Keratinocyte (primary cell): ENCODE measurements at regions not wholly inside any gene's neighbourhood (a gene's known extent, or its start where the extent isn't known, plus 50 kb on each side); places are given as distances from the start of the nearest gene placed in this dataset.

Experiments
- DNase-seq: peaks from one replicate; pipeline ENCODE4 v3.0.0-alpha.2; 2011; ENCODE audit warnings: low read depth, missing footprints, low spot score
- FAIRE-seq: peaks from 2 replicates; lab custom pipeline; 2011; peaks lifted over from hg19 to GRCh38; lab: Jason Lieb, UNC
- H2AFZ ChIP-seq: 2 replicates; pipeline ENCODE4 v1.6.0; 2012; ENCODE audit warnings: low read length, control low read depth, inconsistent platforms; ENCODE audit not compliant: control insufficient read depth
- H3K27ac ChIP-seq: 2 replicates; pipeline ENCODE4 v1.5.1; 2011; ENCODE audit warnings: low read length; ENCODE audit not compliant: control insufficient read depth, insufficient read depth
- H3K27me3 ChIP-seq: 3 replicates; pipeline ENCODE4 v1.6.0; 2011; ENCODE audit warnings: low read length; ENCODE audit not compliant: control insufficient read depth, insufficient read depth; ENCODE audit errors: extremely low read depth
- H3K36me3 ChIP-seq, 2 experiments: 2 replicates in 1 of 2; 3 replicates in 1 of 2; pipeline ENCODE4 v1.5.1; 2011; ENCODE audit warnings: low read length in 2 of 2, mild to moderate bottlenecking in 1 of 2; ENCODE audit not compliant: control insufficient read depth in 2 of 2, insufficient read depth in 2 of 2; ENCODE audit errors: extremely low read depth in 1 of 2
- H3K4me1 ChIP-seq: 3 replicates; pipeline ENCODE4 v1.5.1; 2011; ENCODE audit warnings: low read length; ENCODE audit not compliant: control insufficient read depth, insufficient read depth; ENCODE audit errors: extremely low read depth
- H3K4me2 ChIP-seq: 3 replicates; pipeline ENCODE4 v1.6.0; 2011; ENCODE audit warnings: low read depth, low read length; ENCODE audit not compliant: control insufficient read depth, insufficient read depth; ENCODE audit errors: extremely low read depth
- H3K4me3 ChIP-seq, 3 experiments: fragments of 200-600 bp in 1 of 3; sonication (generic) in 1 of 3; 2 replicates in 2 of 3; 3 replicates in 1 of 3; pipeline ENCODE4 v1.5.1; 2011 to 2016; ENCODE audit warnings: low read length in 3 of 3, mild to moderate bottlenecking in 3 of 3, control low read depth in 2 of 3, inconsistent platforms in 1 of 3, low read depth in 1 of 3, mixed read lengths in 1 of 3, mixed run types in 1 of 3, moderate library complexity in 1 of 3; ENCODE audit not compliant: control insufficient read depth in 2 of 3, insufficient read depth in 2 of 3; ENCODE audit errors: extremely low read depth in 1 of 3
- H3K79me2 ChIP-seq: 2 replicates; pipeline ENCODE4 v1.6.0; 2012; ENCODE audit warnings: low read length; ENCODE audit not compliant: control insufficient read depth, insufficient read depth
- H3K9ac ChIP-seq: 3 replicates; pipeline ENCODE4 v1.6.0; 2011; ENCODE audit warnings: low read length; ENCODE audit not compliant: control insufficient read depth, insufficient read depth; ENCODE audit errors: extremely low read depth
- H3K9me1 ChIP-seq: 3 replicates; pipeline ENCODE4 v1.6.0; 2011; ENCODE audit warnings: low read length; ENCODE audit not compliant: control insufficient read depth, insufficient read depth; ENCODE audit errors: extremely low read depth
- H3K9me3 ChIP-seq: 2 replicates; pipeline ENCODE4 v1.5.1; 2012; ENCODE audit warnings: low read depth, low read length; ENCODE audit not compliant: control insufficient read depth
- H4K20me1 ChIP-seq: 3 replicates; pipeline ENCODE4 v1.6.0; 2011; ENCODE audit warnings: low read length; ENCODE audit not compliant: control insufficient read depth, insufficient read depth; ENCODE audit errors: extremely low read depth
- CTCF ChIP-seq, 3 experiments: IDR thresholded peaks in 1 of 3; conservative IDR thresholded peaks in 1 of 3; optimal IDR thresholded peaks in 1 of 3; 2 replicates in 2 of 3; 3 replicates in 1 of 3; pipeline versions ENCODE3 to v1.5.1; 2011; ENCODE audit warnings: low read length in 3 of 3, mild to moderate bottlenecking in 3 of 3, moderate library complexity in 2 of 3, control low read depth in 1 of 3, inconsistent platforms in 1 of 3; ENCODE audit not compliant: insufficient read depth in 2 of 3; ENCODE audit errors: extremely low read depth in 1 of 3
- EZH2 ChIP-seq: IDR thresholded peaks from one replicate; pipeline ENCODE4 v1.6.1; 2012; ENCODE audit warnings: inconsistent platforms, mild to moderate bottlenecking, low read length, moderate library complexity
- dilution Hi-C: fragments of 300-500 bp; cut with MboI; formaldehyde crosslinking; loops from one replicate; pipeline ENCODE4 v1.7.0; 2020; ENCODE audit warnings: low sequenced_read_pairs; ENCODE audit not compliant: extremely low pct_ligation_motif_present

- FAIRE-seq (no peak), DNase-seq (no peak)
- Histone ChIP-seq H2AFZ (no peak overlapping the region), H3K27me3 (no peaks in the 10 kb centered on the region), H3K4me1 (no peaks in the 10 kb centered on the region), H3K9me1 (no peaks in the 10 kb centered on the region), H3K4me2 (no peak overlapping the region), H3K79me2 (no peaks in the 10 kb centered on the region), H3K27ac (no peak overlapping the region), H3K9me3 (no peaks in the 10 kb centered on the region), H3K4me3 (no peak overlapping the region), H4K20me1 (no peaks in the 10 kb centered on the region), H3K36me3 (no peaks in the 10 kb centered on the region), H3K9ac (no peak overlapping the region)
- dilution Hi-C loops = no loop called here
- TF ChIP-seq CTCF (optimal IDR thresholded peaks at IDR 0.05 in 1 of 3, IDR thresholded peaks at IDR 0.05 in 1 of 3, conservative IDR thresholded peaks at IDR 0.05 in 1 of 3; ENCODE audit: extremely low read depth in 1 of 3, insufficient read depth in 2 of 3, low read length in 3 of 3) = no peak
- no peak for TF ChIP-seq EZH2
Observed at GRCh38 chr6:125656287-125656870, 93.1 kb upstream of the HEY2 start.

GRCh38 chr6:125658136-125658535 lies 91.3 kb upstream of the HEY2 start:
- H3K36me3 ChIP-seq = no peaks in the 10 kb centered on the region
- no peak for FAIRE-seq

More at GRCh38 chr6:125658136-125658535, 91.3 kb upstream of the HEY2 start:
- H4K20me1 ChIP-seq = no peaks in the 10 kb centered on the region
- no peak for TF ChIP-seq CTCF (optimal IDR thresholded peaks at IDR 0.05 in 1 of 3, IDR thresholded peaks at IDR 0.05 in 1 of 3, conservative IDR thresholded peaks at IDR 0.05 in 1 of 3; ENCODE audit: extremely low read depth in 1 of 3, insufficient read depth in 2 of 3, low read length in 3 of 3)
- no peak for TF ChIP-seq EZH2
- no peaks in the 10 kb centered on the region for H3K9me1 ChIP-seq
- no peak overlapping the region for H3K4me3 ChIP-seq
- no peak for DNase-seq
- no peak overlapping the region for H3K4me2 ChIP-seq
- H3K27me3 ChIP-seq = no peaks in the 10 kb centered on the region
- no peaks in the 10 kb centered on the region for H3K9me3 ChIP-seq
- no peaks in the 10 kb centered on the region for H3K4me1 ChIP-seq
- H2AFZ ChIP-seq = no peak overlapping the region
- dilution Hi-C loops = no loop called here
- no peaks in the 10 kb centered on the region for H3K79me2 ChIP-seq
- no peak overlapping the region for H3K9ac ChIP-seq
- no peak overlapping the region for H3K27ac ChIP-seq
